Nephron (organoid): ENCODE measurements at regions not wholly inside any gene's neighbourhood (a gene's known extent, or its start where the extent isn't known, plus 50 kb on each side); places are given as distances from the start of the nearest gene placed in this dataset.
"Not testable (repeated sequence)": the region's sequence is repeated elsewhere in the genome, so short reads cannot be mapped to it uniquely, and the experiment has no call there.

ENCODE experiments used
- H3K27ac Mint-ChIP-seq, 3 experiments: 2 replicates each; pipeline ENCODE4 v1.8.0; 2020; ENCODE audit warnings: mixed read lengths in 3 of 3, mild to moderate bottlenecking in 2 of 3, moderate library complexity in 1 of 3
- H3K27me3 Mint-ChIP-seq: 2 replicates; pipeline ENCODE4 v1.8.0; 2021; ENCODE audit warnings: low read depth, mild to moderate bottlenecking, moderate library complexity, mixed read lengths
- H3K36me3 Mint-ChIP-seq: 2 replicates; pipeline ENCODE4 v1.8.0; 2020; ENCODE audit warnings: low read depth, mixed read lengths
- H3K4me1 Mint-ChIP-seq: 2 replicates; pipeline ENCODE4 v1.8.0; 2020; ENCODE audit warnings: mixed read lengths
- H3K4me3 Mint-ChIP-seq, 3 experiments: 2 replicates each; pipeline ENCODE4 v1.8.0; 2020; ENCODE audit warnings: mild to moderate bottlenecking in 3 of 3, mixed read lengths in 3 of 3, moderate library complexity in 2 of 3
- H3K9me3 Mint-ChIP-seq: 2 replicates; pipeline ENCODE4 v1.8.0; 2020; ENCODE audit warnings: mixed read lengths
- TF ChIP-seq, protein P1 (sequence below), 3 experiments: fragments of 200-600 bp; sonication (generic); IDR thresholded peaks; one replicate each; pipeline ENCODE4 v1.5.0; 2021; ENCODE audit warnings: antibody characterized with exemption in 3 of 3; ENCODE audit not compliant: unreplicated experiment in 3 of 3

DNA sequence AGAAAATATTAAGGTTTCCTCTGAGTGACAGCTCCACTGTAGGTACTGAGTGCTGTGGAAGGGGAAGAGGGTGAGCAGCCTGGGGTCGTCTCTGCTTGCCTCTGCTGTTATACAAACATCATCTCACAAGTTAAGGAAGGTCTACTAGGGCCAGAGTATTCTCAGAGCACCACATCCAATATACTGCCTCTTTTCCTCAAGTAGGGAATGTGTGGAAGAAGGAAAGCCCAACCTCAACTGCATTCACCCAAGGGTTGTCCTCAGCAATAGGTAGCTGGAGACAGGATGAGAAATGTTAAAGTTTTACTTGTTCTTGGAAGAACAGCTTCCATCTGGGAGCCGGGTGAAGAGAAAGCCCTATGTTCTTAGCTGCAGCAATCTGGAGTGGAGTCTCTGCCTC lies 1062.3 kb upstream of the CDH10 start:
- no peak overlapping the region for H3K27ac Mint-ChIP-seq
- peaks cover 2% of the 10 kb centered on the region for H3K9me3 Mint-ChIP-seq
- H3K36me3 Mint-ChIP-seq = no peaks in the 10 kb centered on the region
- TF ChIP-seq, protein P1, sequence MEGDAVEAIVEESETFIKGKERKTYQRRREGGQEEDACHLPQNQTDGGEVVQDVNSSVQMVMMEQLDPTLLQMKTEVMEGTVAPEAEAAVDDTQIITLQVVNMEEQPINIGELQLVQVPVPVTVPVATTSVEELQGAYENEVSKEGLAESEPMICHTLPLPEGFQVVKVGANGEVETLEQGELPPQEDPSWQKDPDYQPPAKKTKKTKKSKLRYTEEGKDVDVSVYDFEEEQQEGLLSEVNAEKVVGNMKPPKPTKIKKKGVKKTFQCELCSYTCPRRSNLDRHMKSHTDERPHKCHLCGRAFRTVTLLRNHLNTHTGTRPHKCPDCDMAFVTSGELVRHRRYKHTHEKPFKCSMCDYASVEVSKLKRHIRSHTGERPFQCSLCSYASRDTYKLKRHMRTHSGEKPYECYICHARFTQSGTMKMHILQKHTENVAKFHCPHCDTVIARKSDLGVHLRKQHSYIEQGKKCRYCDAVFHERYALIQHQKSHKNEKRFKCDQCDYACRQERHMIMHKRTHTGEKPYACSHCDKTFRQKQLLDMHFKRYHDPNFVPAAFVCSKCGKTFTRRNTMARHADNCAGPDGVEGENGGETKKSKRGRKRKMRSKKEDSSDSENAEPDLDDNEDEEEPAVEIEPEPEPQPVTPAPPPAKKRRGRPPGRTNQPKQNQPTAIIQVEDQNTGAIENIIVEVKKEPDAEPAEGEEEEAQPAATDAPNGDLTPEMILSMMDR (IDR thresholded peaks at IDR 0.05; ENCODE audit: unreplicated experiment in 3 of 3) = no peak
- no peak overlapping the region for H3K4me3 Mint-ChIP-seq
- no peaks in the 10 kb centered on the region for H3K4me1 Mint-ChIP-seq
- no peaks in the 10 kb centered on the region for H3K27me3 Mint-ChIP-seq

DNA sequence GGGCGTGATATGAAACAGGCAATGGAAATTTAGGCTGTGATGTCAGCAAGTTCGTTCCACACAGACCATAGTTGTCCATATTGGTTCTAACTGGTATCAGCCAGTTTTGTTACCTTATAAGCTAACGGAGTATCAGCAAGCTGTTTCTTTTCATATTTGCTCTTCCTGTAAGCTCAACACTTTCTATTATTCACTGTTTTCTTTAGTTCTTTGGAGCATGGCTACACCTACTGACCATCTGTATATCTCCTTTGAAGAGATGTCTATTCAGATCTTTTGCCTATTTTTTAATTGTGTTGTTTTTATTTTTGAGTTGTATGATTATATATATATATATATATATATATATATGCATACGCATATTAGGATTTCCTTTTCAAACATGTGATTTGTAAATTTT lies 1057.2 kb upstream of the CDH10 start:
- Mint-ChIP-seq H3K4me1 (no peaks in the 10 kb centered on the region), H3K27me3 (no peaks in the 10 kb centered on the region), H3K27ac (no peak overlapping the region), H3K4me3 (no peak overlapping the region), H3K9me3 (peaks cover 2% of the 10 kb centered on the region), H3K36me3 (no peaks in the 10 kb centered on the region)
- TF ChIP-seq, protein P1 (IDR thresholded peaks at IDR 0.05; ENCODE audit: unreplicated experiment in 3 of 3) = no peak

DNA sequence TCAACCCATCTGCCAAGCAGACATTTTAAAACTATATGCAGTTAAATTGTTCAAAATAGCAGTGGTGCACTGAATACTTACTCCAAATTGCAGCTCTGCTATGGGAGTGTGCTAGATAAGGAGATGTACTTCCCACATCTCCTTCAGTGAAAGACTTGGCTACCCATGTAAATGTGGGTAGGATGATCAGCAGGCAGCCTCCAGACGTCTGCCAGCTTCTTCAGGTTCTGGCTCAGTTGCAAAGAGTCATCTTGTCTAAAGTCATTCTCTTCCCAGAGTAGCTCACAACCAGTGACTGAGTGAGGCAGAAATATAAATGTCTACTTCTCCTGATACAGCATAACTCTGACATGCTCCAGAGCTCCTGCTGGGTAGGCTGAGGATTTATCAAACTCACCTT lies 1050.0 kb upstream of the CDH10 start:
- Mint-ChIP-seq H3K36me3 (no peaks in the 10 kb centered on the region), H3K27me3 (no peaks in the 10 kb centered on the region), H3K4me3 (no peak overlapping the region), H3K9me3 (no peaks in the 10 kb centered on the region), H3K27ac (no peak overlapping the region), H3K4me1 (no peaks in the 10 kb centered on the region)
- TF ChIP-seq, protein P1 (IDR thresholded peaks at IDR 0.05; ENCODE audit: unreplicated experiment in 3 of 3) = no peak

DNA sequence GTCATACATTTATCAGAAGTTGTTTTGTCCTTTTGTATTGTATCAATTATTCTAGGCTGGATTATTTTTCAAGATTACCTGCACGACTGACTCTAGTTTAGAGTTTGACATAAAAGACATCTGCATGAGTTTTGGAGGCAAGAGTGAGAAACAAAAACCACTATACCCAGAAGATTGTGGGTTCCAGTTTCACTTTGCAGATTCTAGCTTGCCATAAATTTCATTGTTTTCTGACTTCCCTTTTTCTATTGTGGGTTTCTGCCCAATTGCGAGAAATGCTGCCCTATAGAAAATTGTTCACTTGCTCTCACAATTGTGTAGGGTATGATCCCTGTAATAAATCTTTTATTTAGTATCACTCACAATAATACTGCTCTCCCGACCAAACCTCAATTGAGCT lies 1043.4 kb upstream of the CDH10 start:
- H3K27me3 Mint-ChIP-seq = no peaks in the 10 kb centered on the region
- no peaks in the 10 kb centered on the region for H3K36me3 Mint-ChIP-seq
- no peak overlapping the region for H3K4me3 Mint-ChIP-seq
- H3K4me1 Mint-ChIP-seq = no peaks in the 10 kb centered on the region
- no peaks in the 10 kb centered on the region for H3K9me3 Mint-ChIP-seq
- H3K27ac Mint-ChIP-seq = no peak overlapping the region
- TF ChIP-seq, protein P1 (IDR thresholded peaks at IDR 0.05; ENCODE audit: unreplicated experiment in 3 of 3) = no peak

DNA sequence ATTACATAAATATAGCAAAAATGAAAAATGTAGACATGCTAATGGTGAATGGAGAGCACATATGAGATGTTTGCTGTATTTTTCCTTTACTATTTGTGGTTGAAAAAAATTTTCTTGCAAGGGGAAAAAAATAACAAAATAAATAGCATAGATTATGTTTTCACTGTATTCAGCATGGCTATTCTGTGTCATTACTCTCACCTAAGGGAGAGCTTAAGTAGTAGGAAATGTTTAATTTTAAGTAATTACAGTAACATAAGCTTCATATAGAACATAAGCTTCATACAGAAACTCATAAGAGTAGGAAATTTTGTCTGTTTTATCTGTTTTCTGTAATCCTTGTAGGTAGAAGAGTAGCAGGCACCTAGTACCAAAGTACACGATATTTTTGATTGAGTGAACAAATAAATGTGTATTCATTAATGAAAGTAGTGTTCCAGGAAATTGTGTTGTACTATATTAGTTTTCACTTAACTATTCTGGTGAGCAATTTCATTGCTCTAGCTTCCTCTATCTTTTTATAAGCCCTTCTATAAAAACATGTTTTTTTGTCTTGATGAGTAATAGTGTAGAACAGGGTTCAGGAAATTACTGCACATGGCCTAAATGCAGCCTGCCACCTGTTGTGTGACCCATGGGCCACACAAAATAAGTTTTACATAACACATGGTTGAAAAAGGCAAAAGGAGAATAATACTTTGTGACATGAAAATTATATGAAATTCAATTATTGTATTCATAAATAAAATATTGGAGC lies 1025.0 kb upstream of the CDH10 start:
- Mint-ChIP-seq H3K4me1 (no peaks in the 10 kb centered on the region), H3K27me3 (no peaks in the 10 kb centered on the region), H3K4me3 (no peak overlapping the region), H3K9me3 (peaks cover 7% of the 10 kb centered on the region), H3K27ac (no peak overlapping the region), H3K36me3 (no peaks in the 10 kb centered on the region)
- TF ChIP-seq, protein P1 (IDR thresholded peaks at IDR 0.05; ENCODE audit: unreplicated experiment in 3 of 3) = no peak

DNA sequence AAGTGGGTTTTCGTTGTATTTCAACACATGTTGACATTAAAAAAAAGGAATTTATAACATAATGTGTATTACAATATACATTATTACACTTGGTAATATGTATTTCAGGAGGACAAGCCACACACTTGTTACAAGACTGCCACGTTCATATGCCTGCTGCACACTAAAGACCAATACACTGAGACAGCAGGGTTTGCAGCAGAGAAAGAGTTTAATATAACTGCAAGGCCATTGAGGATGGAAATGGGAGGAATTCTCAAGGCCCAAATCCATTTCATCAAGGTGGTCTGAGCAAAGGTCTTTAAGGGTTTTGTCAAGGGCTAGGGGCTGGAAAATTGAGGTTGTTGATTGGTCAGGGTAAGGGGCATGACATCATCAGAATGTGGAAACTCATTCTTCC lies 1017.8 kb upstream of the CDH10 start:
- TF ChIP-seq, protein P1 (IDR thresholded peaks at IDR 0.05; ENCODE audit: unreplicated experiment in 3 of 3) = no peak
- no peak overlapping the region for H3K4me3 Mint-ChIP-seq
- H3K27me3 Mint-ChIP-seq = no peaks in the 10 kb centered on the region
- H3K9me3 Mint-ChIP-seq = peaks cover 15% of the 10 kb centered on the region
- H3K27ac Mint-ChIP-seq = no peak overlapping the region
- H3K36me3 Mint-ChIP-seq = no peaks in the 10 kb centered on the region
- no peaks in the 10 kb centered on the region for H3K4me1 Mint-ChIP-seq

DNA sequence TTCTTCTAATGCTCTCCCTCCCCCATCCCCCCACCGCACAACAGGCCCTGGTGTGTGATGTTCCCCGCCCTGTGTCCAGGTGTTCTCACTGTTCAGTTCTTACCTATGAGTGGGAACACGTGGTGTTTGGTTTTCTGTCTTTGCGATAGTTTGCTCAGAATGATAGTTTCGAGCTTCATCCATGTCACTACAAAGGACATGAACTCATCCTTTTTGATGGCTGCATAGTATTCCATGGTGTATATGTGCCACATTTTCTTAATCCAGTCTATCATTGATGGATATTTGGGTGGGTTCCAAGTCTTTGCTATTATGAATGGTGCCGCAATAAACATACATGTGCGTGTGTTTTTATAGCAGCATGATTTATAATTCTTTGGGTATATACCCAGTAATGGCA lies 1005.5 kb upstream of the CDH10 start:
- not testable (repeated sequence) for H3K36me3 Mint-ChIP-seq, H3K4me3 Mint-ChIP-seq, H3K27me3 Mint-ChIP-seq, H3K27ac Mint-ChIP-seq, H3K4me1 Mint-ChIP-seq
- H3K9me3 Mint-ChIP-seq = peaks cover 22% of the 10 kb centered on the region
